ENCODE measurements at regions not wholly inside any gene's neighbourhood (a gene's known extent, or its start where the extent isn't known, plus 50 kb on each side); places are given as distances from the start of the nearest gene placed in this dataset.
"Not testable (repeated sequence)": the region's sequence is repeated elsewhere in the genome, so short reads cannot be mapped to it uniquely, and the experiment has no call there.

GRCh38 chr4:38289553-38289952, 329.4 kb downstream of the PTTG2 start:
- Histone ChIP-seq H3K36me3 (no peaks in the 10 kb centered on the region), H3K4me3 (no peak overlapping the region), H3K4me2 (no peak overlapping the region), H3K9me3 (peaks cover 21% of the 10 kb centered on the region), H4K20me1 (no peaks in the 10 kb centered on the region), H3K9ac (no peak overlapping the region), H3K27ac (no peak overlapping the region), H3K27me3 (no peaks in the 10 kb centered on the region), H3K4me1 (no peaks in the 10 kb centered on the region)
- TF ChIP-seq Cebpa-rat (IDR thresholded peaks at IDR 0.05), result no peak

GRCh38 chr4:38290366-38290765, 330.2 kb downstream of the PTTG2 start:
- Histone ChIP-seq H3K4me2 (no peak overlapping the region), H4K20me1 (no peaks in the 10 kb centered on the region), H3K4me3 (no peak overlapping the region), H3K36me3 (no peaks in the 10 kb centered on the region), H3K27me3 (no peaks in the 10 kb centered on the region), H3K27ac (no peak overlapping the region), H3K9me3 (peaks cover 21% of the 10 kb centered on the region), H3K4me1 (no peaks in the 10 kb centered on the region), H3K9ac (no peak overlapping the region)
- TF ChIP-seq Cebpa-rat (IDR thresholded peaks at IDR 0.05), result no peak

- H3K4me1 ChIP-seq, result no peaks in the 10 kb centered on the region
- H4K20me1 ChIP-seq, result no peaks in the 10 kb centered on the region
- H3K9me3 ChIP-seq, result peaks cover 25% of the 10 kb centered on the region
- H3K4me3 ChIP-seq, result no peak overlapping the region
- no peak overlapping the region for H3K27ac ChIP-seq
- H3K27me3 ChIP-seq, result no peaks in the 10 kb centered on the region
- no peak overlapping the region for H3K9ac ChIP-seq
- no peak overlapping the region for H3K4me2 ChIP-seq
- H3K36me3 ChIP-seq, result no peaks in the 10 kb centered on the region
- no peak for TF ChIP-seq Cebpa-rat (IDR thresholded peaks at IDR 0.05)
These were observed 330.7 kb downstream of the PTTG2 start for GRCh38 chr4:38290914-38291313.

- no peaks in the 10 kb centered on the region for H4K20me1 ChIP-seq
- no peak overlapping the region for H3K4me2 ChIP-seq
- no peak overlapping the region for H3K9ac ChIP-seq
- H3K4me3 ChIP-seq, result no peak overlapping the region
- peaks cover 40% of the 10 kb centered on the region for H3K9me3 ChIP-seq
- H3K27ac ChIP-seq, result no peak overlapping the region
- no peaks in the 10 kb centered on the region for H3K36me3 ChIP-seq
- no peak for TF ChIP-seq Cebpa-rat (IDR thresholded peaks at IDR 0.05)
- H3K27me3 ChIP-seq, result no peaks in the 10 kb centered on the region
- H3K4me1 ChIP-seq, result no peaks in the 10 kb centered on the region
These were observed 332.3 kb downstream of the PTTG2 start for GRCh38 chr4:38292529-38292928.

- Histone ChIP-seq H3K9ac (no peak overlapping the region), H3K4me1 (no peaks in the 10 kb centered on the region), H3K4me3 (no peak overlapping the region), H3K36me3 (0 out of 2 replicates have a peak, but pooled peaks cover 5% of the 10 kb centered on the region), H3K9me3 (peaks cover 55% of the 10 kb centered on the region), H3K4me2 (no peak overlapping the region), H3K27ac (no peak overlapping the region), H4K20me1 (no peaks in the 10 kb centered on the region), H3K27me3 (no peaks in the 10 kb centered on the region)
- TF ChIP-seq Cebpa-rat (IDR thresholded peaks at IDR 0.05), result no peak
These were observed 334.0 kb downstream of the PTTG2 start for GRCh38 chr4:38294238-38294637.

- Histone ChIP-seq H3K36me3 (0 out of 2 replicates have a peak, but pooled peaks cover 5% of the 10 kb centered on the region), H3K27ac (no peak overlapping the region), H3K4me2 (no peak overlapping the region), H3K4me3 (no peak overlapping the region), H3K4me1 (no peaks in the 10 kb centered on the region), H4K20me1 (no peaks in the 10 kb centered on the region), H3K27me3 (no peaks in the 10 kb centered on the region), H3K9ac (no peak overlapping the region), H3K9me3 (peaks cover 59% of the 10 kb centered on the region)
- TF ChIP-seq Cebpa-rat (IDR thresholded peaks at IDR 0.05), result no peak
These were observed 336.9 kb downstream of the PTTG2 start for GRCh38 chr4:38297061-38297460.

GRCh38 chr4:38298868-38299713, 338.9 kb downstream of the PTTG2 start:
- no peak for TF ChIP-seq Cebpa-rat (IDR thresholded peaks at IDR 0.05)
- Histone ChIP-seq H3K9ac (no peak overlapping the region), H3K36me3 (peaks cover 9% of the 10 kb centered on the region; the same call in 1 of the 2 replicates), H3K27me3 (no peaks in the 10 kb centered on the region), H3K4me2 (no peak overlapping the region), H3K4me3 (no peak overlapping the region), H3K4me1 (no peaks in the 10 kb centered on the region), H3K27ac (no peak overlapping the region), H3K9me3 (peaks cover 61% of the 10 kb centered on the region), H4K20me1 (no peaks in the 10 kb centered on the region)

- H3K9me3 ChIP-seq, result peaks cover 36% of the 10 kb centered on the region
These were observed 342.7 kb downstream of the PTTG2 start for GRCh38 chr4:38302910-38303309.

GRCh38 chr4:38304460-38304859, 344.3 kb downstream of the PTTG2 start:
- not testable (repeated sequence) for H3K4me2 ChIP-seq, H3K4me1 ChIP-seq, H4K20me1 ChIP-seq, H3K9ac ChIP-seq, H3K4me3 ChIP-seq, H3K36me3 ChIP-seq, H3K27ac ChIP-seq, H3K27me3 ChIP-seq
- H3K9me3 ChIP-seq, result peaks cover 20% of the 10 kb centered on the region

More at GRCh38 chr4:38302910-38303309, 342.7 kb downstream of the PTTG2 start:
- H3K4me2 ChIP-seq, result no peak overlapping the region
- no peak overlapping the region for H3K27ac ChIP-seq
- no peaks in the 10 kb centered on the region for H3K4me1 ChIP-seq
- no peaks in the 10 kb centered on the region for H4K20me1 ChIP-seq
- no peaks in the 10 kb centered on the region for H3K27me3 ChIP-seq
- no peak overlapping the region for H3K4me3 ChIP-seq
- H3K9ac ChIP-seq, result no peak overlapping the region
- no peak for TF ChIP-seq Cebpa-rat (IDR thresholded peaks at IDR 0.05)
- peaks cover 9% of the 10 kb centered on the region; the same call in 1 of the 2 replicates for H3K36me3 ChIP-seq

GRCh38 chr4:38306482-38307071, 346.4 kb downstream of the PTTG2 start:
- Histone ChIP-seq H3K27me3 (no peaks in the 10 kb centered on the region), H3K36me3 (peaks cover 4% of the 10 kb centered on the region; the same call in 1 of the 2 replicates), H3K9ac (no peak overlapping the region), H3K9me3 (peaks cover 20% of the 10 kb centered on the region), H3K27ac (no peak overlapping the region), H3K4me1 (no peaks in the 10 kb centered on the region; the same call in 1 of the 2 replicates), H4K20me1 (no peaks in the 10 kb centered on the region), H3K4me3 (no peak overlapping the region), H3K4me2 (no peak overlapping the region)
- TF ChIP-seq Cebpa-rat (IDR thresholded peaks at IDR 0.05), result no peak
